Liver (tissue), 8 donors: ENCODE measurements at regions not wholly inside any gene's neighbourhood (a gene's known extent, or its start where the extent isn't known, plus 50 kb on each side); places are given as distances from the start of the nearest gene placed in this dataset.

ENCODE experiments used
- DNase-seq: peaks from one replicate; pipeline ENCODE4 v3.0.0-alpha.2; 2017; ENCODE audit warnings: low spot score
- H3K27ac ChIP-seq, 2 donors: one replicate each; pipeline ENCODE4 v1.7.0; 2013; ENCODE audit warnings: inconsistent platforms in 2 of 2, low read length in 2 of 2, control low read depth in 1 of 2, low read depth in 1 of 2, mild to moderate bottlenecking in 1 of 2
- H3K27me3 ChIP-seq, 4 donors: one replicate each; pipeline versions ENCODE4 v1.6.1 to v1.7.0; 2013; ENCODE audit warnings: low read length in 3 of 4, inconsistent platforms in 1 of 4, mild to moderate bottlenecking in 1 of 4, moderate library complexity in 1 of 4; ENCODE audit not compliant: control insufficient read depth in 4 of 4, insufficient read depth in 4 of 4
- H3K36me3 ChIP-seq, 4 donors: one replicate each; pipeline versions ENCODE4 v1.6.1 to v1.7.0; 2013; ENCODE audit warnings: low read length in 3 of 4, mild to moderate bottlenecking in 3 of 4, low read depth in 1 of 4, moderate library complexity in 1 of 4; ENCODE audit not compliant: control insufficient read depth in 4 of 4, insufficient read depth in 3 of 4
- H3K4me1 ChIP-seq, 4 donors: one replicate each; pipeline versions ENCODE4 v1.6.1 to v1.7.0; 2013; ENCODE audit warnings: low read length in 3 of 4, mild to moderate bottlenecking in 3 of 4, moderate library complexity in 1 of 4; ENCODE audit not compliant: control insufficient read depth in 4 of 4, insufficient read depth in 4 of 4
- H3K4me3 ChIP-seq, 3 donors: one replicate each; pipeline versions ENCODE4 v1.6.1 to v1.7.0; 2013; ENCODE audit warnings: low read length in 3 of 3, control low read depth in 1 of 3, low read depth in 1 of 3, mild to moderate bottlenecking in 1 of 3
- H3K9ac ChIP-seq, 2 donors: one replicate each; pipeline ENCODE4 v1.7.0; 2013; ENCODE audit warnings: low read length in 2 of 2, mild to moderate bottlenecking in 2 of 2, moderate library complexity in 2 of 2, control low read depth in 1 of 2, low read depth in 1 of 2
- H3K9me3 ChIP-seq, 4 donors: one replicate each; pipeline versions ENCODE4 v1.6.1 to v1.7.0; 2013; ENCODE audit warnings: low read length in 3 of 4; ENCODE audit not compliant: control insufficient read depth in 4 of 4
- ATF3 ChIP-seq: IDR thresholded peaks from 2 replicates; pipeline ENCODE4 v1.6.1; 2016; ENCODE audit warnings: antibody characterized with exemption
- CTCF ChIP-seq: fragments of 150-350 bp; IDR thresholded peaks from 2 replicates; pipeline ENCODE4 v1.5.1; 2017; ENCODE audit warnings: improper control_type of control experiment, low read depth, low read length; ENCODE audit not compliant: missing input control
- EGR1 ChIP-seq, 2 donors: IDR thresholded peaks; 2 replicates each; pipeline ENCODE4 v1.6.1; 2016 to 2018; ENCODE audit warnings: antibody characterized with exemption in 2 of 2, low read depth in 2 of 2
- FOXA1 ChIP-seq: IDR thresholded peaks from 2 replicates; pipeline ENCODE4 v1.6.1; 2016; ENCODE audit warnings: antibody characterized with exemption
- FOXA2 ChIP-seq: IDR thresholded peaks from 2 replicates; pipeline ENCODE4 v1.6.1; 2016; ENCODE audit warnings: antibody characterized with exemption
- GABPA ChIP-seq, 2 donors: IDR thresholded peaks in 1 of 2; conservative IDR thresholded peaks in 1 of 2; 2 replicates each; pipeline ENCODE4 v1.6.1; 2016; ENCODE audit warnings: antibody characterized with exemption in 2 of 2, mild to moderate bottlenecking in 1 of 2, moderate library complexity in 1 of 2
- HNF4A ChIP-seq, 2 donors: conservative IDR thresholded peaks; 2 replicates each; pipeline ENCODE4 v1.6.1; 2016; ENCODE audit warnings: antibody characterized with exemption in 2 of 2, mild to moderate bottlenecking in 2 of 2
- HNF4G ChIP-seq: IDR thresholded peaks from 2 replicates; pipeline ENCODE4 v1.6.1; 2016; ENCODE audit warnings: antibody characterized with exemption
- JUND ChIP-seq, 2 donors: IDR thresholded peaks; 2 replicates each; pipeline ENCODE4 v1.6.1; 2016; ENCODE audit warnings: antibody characterized with exemption in 2 of 2
- MAX ChIP-seq: IDR thresholded peaks from 2 replicates; pipeline ENCODE4 v1.6.1; 2016; ENCODE audit warnings: antibody characterized with exemption
- NR2F2 ChIP-seq: IDR thresholded peaks from 2 replicates; pipeline ENCODE4 v1.6.1; 2016; ENCODE audit warnings: antibody characterized with exemption
- RAD21 ChIP-seq, 2 donors: IDR thresholded peaks; 2 replicates each; pipeline ENCODE4 v1.6.1; 2016; ENCODE audit warnings: antibody characterized with exemption in 2 of 2, mild to moderate bottlenecking in 2 of 2
- REST ChIP-seq: IDR thresholded peaks from 2 replicates; pipeline ENCODE4 v1.6.1; 2016; ENCODE audit warnings: antibody characterized with exemption, mild to moderate bottlenecking
- RXRA ChIP-seq, 2 donors: IDR thresholded peaks; 2 replicates each; pipeline ENCODE4 v1.6.1; 2017 to 2018; ENCODE audit warnings: antibody characterized with exemption in 2 of 2, mild to moderate bottlenecking in 1 of 2
- SP1 ChIP-seq: IDR thresholded peaks from 2 replicates; pipeline ENCODE4 v1.6.1; 2018; ENCODE audit warnings: antibody characterized with exemption, mild to moderate bottlenecking
- TAF1 ChIP-seq: conservative IDR thresholded peaks from 2 replicates; pipeline ENCODE4 v1.6.1; 2016; ENCODE audit warnings: antibody characterized with exemption, mild to moderate bottlenecking
- YY1 ChIP-seq: IDR thresholded peaks from 2 replicates; pipeline ENCODE4 v1.6.1; 2016; ENCODE audit warnings: antibody characterized with exemption, mild to moderate bottlenecking
- ZBTB33 ChIP-seq: IDR thresholded peaks from 2 replicates; pipeline ENCODE4 v1.6.1; 2016; ENCODE audit warnings: antibody characterized with exemption
- WGBS: extraction: QIAGEN DNeasy Blood & Tissue Kit; methylation state at CpG from one replicate; pipeline ENCODE4 v1.1.7; 2013; 5-methylcytosine and 5-hydroxymethylcytosine counted together
- donor health status: healthy.
- donor health status: healthy.
- donor health status: healthy.
- donor health status: healthy.
- donor health status: healthy.

- TF ChIP-seq FOXA2: no peak
- no peak for TF ChIP-seq FOXA1
- TF ChIP-seq REST: no peak
- TF ChIP-seq HNF4G: no peak
- no peak for TF ChIP-seq EGR1 (IDR thresholded peaks at IDR 0.05; ENCODE audit: low read depth in 2 of 2)
- TF ChIP-seq GABPA (IDR thresholded peaks at IDR 0.05 in 1 of 2, conservative IDR thresholded peaks at IDR 0.05 in 1 of 2): no peak
- no peak for TF ChIP-seq JUND (IDR thresholded peaks at IDR 0.05)
- no peak for TF ChIP-seq HNF4A (conservative IDR thresholded peaks at IDR 0.05)
- no peak for TF ChIP-seq TAF1
- no peak for TF ChIP-seq RAD21 (IDR thresholded peaks at IDR 0.05)
- no peak for TF ChIP-seq ATF3
- no peak for TF ChIP-seq RXRA (IDR thresholded peaks at IDR 0.05)
- H3K9me3 ChIP-seq: no peaks in the 10 kb centered on the region
- DNase-seq: no peak
- no peak overlapping the region for H3K4me3 ChIP-seq
- no peaks in the 10 kb centered on the region for H3K27me3 ChIP-seq
- H3K27ac ChIP-seq: no peak overlapping the region
- no peaks in the 10 kb centered on the region for H3K36me3 ChIP-seq
- no peaks in the 10 kb centered on the region for H3K4me1 ChIP-seq
- H3K9ac ChIP-seq: no peak overlapping the region
- 70% methylated on average over 5 of the region's 5 CpGs for WGBS
Observed at GRCh38 chr11:38710262-38710661, 2112.2 kb upstream of the RAG2 start.

GRCh38 chr11:38700111-38700510 lies 2102.1 kb upstream of the RAG2 start:
- peaks cover 0 to 3% (median 0%) of the 10 kb centered on the region in 4 donors for H3K27me3 ChIP-seq
- 43% methylated on average over 2 of the region's 2 CpGs for WGBS
- H3K36me3 ChIP-seq: no peaks in the 10 kb centered on the region
- H3K9me3 ChIP-seq: no peaks in the 10 kb centered on the region
- TF ChIP-seq EGR1 (IDR thresholded peaks at IDR 0.05; ENCODE audit: low read depth in 2 of 2) (no peak), ZBTB33 (no peak), SP1 (no peak), HNF4G (no peak), CTCF (no peak), NR2F2 (no peak), FOXA1 (no peak), TAF1 (no peak), REST (no peak), HNF4A (conservative IDR thresholded peaks at IDR 0.05) (no peak), RAD21 (IDR thresholded peaks at IDR 0.05) (no peak), GABPA (IDR thresholded peaks at IDR 0.05 in 1 of 2, conservative IDR thresholded peaks at IDR 0.05 in 1 of 2) (no peak), MAX (no peak), JUND (IDR thresholded peaks at IDR 0.05) (no peak), YY1 (no peak), RXRA (IDR thresholded peaks at IDR 0.05) (no peak), FOXA2 (no peak)
- H3K4me1 ChIP-seq: no peaks in the 10 kb centered on the region
- no peak overlapping the region for H3K4me3 ChIP-seq
- no peak for DNase-seq
- no peak overlapping the region for H3K9ac ChIP-seq
- H3K27ac ChIP-seq: no peak overlapping the region
